ENCODE measurements at regions not wholly inside any gene's neighbourhood (a gene's known extent, or its start where the extent isn't known, plus 50 kb on each side); places are given as distances from the start of the nearest gene placed in this dataset.
"Not testable (repeated sequence)": the region's sequence is repeated elsewhere in the genome, so short reads cannot be mapped to it uniquely, and the experiment has no call there.

DNA sequence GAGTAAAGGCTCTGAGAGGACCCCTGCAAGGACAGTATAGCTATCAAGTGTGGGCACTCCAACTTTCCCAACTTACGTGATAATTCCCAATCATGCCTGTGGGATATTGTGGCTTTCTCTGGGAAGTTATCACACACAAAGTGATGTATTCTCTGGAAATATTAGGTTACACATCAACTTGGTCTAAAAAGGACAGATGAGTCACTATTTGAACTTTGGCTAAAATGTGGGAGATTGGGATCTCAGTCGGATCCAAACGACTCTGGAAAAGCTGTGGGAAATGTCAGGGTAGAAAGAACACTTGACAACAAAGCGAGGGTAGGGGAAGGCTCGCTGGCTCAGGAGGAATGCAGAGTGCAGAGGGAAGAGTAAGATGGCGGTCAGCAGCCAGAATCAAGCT is 1048.9 kb downstream of the BCL11B start:
- no peak for DNase-seq (ENCODE audit: low read depth)
- no peak for TF ChIP-seq CTCF (conservative IDR thresholded peaks at IDR 0.05; ENCODE audit: control insufficient read depth, insufficient read depth, low read depth, low read length)
- H3K4me3 ChIP-seq (ENCODE audit: control insufficient read depth, low read depth, low read length), result no peak overlapping the region

DNA sequence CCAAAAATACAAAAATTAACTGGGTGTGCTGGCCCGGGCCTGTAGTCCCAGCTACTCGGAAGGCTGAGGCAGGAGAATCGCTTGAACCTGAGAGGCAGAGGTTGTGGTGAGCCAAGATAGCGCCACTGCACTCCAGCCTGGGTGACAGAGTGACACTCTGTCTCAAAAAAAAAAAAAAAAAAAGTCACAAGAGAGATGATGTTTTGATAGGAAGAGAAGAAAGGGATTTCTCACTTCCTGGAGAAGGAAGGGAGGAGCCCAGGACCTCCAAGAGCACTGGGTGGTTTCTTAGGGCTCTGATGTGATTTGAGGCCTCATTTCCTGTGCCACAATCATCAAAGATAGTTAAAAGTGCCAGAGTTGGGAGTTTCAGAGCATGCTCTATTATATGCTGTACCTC is 1048.3 kb downstream of the BCL11B start:
- not testable (repeated sequence) for H3K4me3 ChIP-seq (ENCODE audit: control insufficient read depth, low read depth, low read length); DNase-seq (ENCODE audit: low read depth)

GRCh38 chr14:98226411-98226810 is 1045.6 kb downstream of the BCL11B start:
- TF ChIP-seq CTCF (conservative IDR thresholded peaks at IDR 0.05; ENCODE audit: control insufficient read depth, insufficient read depth, low read depth, low read length), result no peak
- DNase-seq (ENCODE audit: low read depth), result no peak
- H3K4me3 ChIP-seq (ENCODE audit: control insufficient read depth, low read depth, low read length), result no peak overlapping the region

DNA sequence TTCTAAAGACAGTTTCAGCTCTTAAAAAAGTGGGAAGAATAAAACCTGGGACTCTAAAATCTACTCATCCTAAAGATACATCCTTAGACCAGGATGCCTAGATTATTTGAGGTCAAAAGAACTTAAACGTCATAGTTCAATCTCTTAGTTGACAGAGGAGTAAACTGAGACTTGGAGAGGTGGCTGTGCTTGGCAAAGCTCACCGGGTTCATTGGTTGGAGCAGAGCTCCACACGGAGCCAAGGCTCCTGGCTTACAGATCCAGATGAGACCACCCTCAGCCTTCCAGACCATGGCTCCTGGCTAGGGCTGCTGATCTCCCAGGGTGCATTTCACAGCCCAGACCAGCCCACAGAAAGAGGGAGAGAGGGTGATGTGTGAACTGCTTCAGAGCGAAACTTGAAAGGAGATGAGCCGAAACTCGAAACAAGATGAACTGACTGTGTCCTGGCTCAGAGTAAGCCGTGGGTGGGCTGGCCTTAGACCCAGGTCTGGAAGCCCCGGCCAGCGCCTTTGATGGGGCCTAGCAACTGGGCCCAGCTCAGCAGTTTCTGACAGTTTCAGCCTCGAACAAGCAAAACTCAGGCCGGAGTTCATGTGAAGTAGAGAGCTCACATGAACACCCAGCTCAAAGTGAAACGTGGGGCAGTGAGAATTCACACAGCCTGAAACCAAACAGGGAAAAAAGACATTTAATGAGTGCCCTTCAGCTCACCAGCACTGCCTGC is 1044.8 kb downstream of the BCL11B start:
- no peak overlapping the region for H3K4me3 ChIP-seq (ENCODE audit: control insufficient read depth, low read depth, low read length)
- DNase-seq (ENCODE audit: low read depth), result no peak
- TF ChIP-seq CTCF (conservative IDR thresholded peaks at IDR 0.05; ENCODE audit: control insufficient read depth, insufficient read depth, low read depth, low read length), result no peak

- no peak overlapping the region for H3K4me3 ChIP-seq (ENCODE audit: control insufficient read depth, low read depth, low read length)
- TF ChIP-seq CTCF (conservative IDR thresholded peaks at IDR 0.05; ENCODE audit: control insufficient read depth, insufficient read depth, low read depth, low read length), result no peak
- no peak for DNase-seq (ENCODE audit: low read depth)
Observed at GRCh38 chr14:98227727-98228111, 1044.3 kb downstream of the BCL11B start.

DNA sequence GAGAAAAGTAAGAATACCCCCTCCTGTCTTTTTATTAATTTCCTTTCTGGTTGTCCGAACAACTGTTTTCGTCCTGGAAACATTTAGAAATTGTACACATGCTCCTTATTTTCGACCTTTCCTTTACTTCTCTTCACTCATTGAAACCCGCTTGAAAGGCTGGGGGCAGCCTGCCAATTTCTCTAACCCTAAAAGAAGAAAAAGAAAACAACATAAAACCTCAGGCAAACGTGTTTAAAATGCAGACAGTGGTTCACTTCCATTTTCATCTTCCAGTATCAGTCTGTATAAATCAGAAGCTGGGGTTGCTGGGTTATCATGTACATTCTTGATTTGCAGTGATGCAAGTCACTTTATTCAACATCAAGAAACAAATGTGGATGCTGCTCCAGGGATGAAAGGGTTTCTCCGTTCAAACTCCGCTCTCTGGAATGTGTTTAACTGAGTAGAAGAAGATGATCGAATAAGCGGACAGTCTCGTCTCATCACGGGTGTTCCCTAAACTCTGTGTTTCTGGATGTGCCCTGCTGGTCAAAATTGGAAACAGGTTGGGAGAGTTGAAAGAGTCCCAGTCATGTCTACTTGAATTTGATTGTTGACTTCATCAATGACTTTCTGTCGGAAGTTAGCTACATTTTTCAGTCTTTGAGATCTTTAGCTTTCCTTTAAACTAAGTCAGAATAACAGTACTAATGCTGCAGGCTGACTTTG is 1042.2 kb downstream of the BCL11B start:
- no peak for DNase-seq (ENCODE audit: low read depth)
- no peak for TF ChIP-seq CTCF (conservative IDR thresholded peaks at IDR 0.05; ENCODE audit: control insufficient read depth, insufficient read depth, low read depth, low read length)
- no peak overlapping the region for H3K4me3 ChIP-seq (ENCODE audit: control insufficient read depth, low read depth, low read length)

GRCh38 chr14:98230411-98230810 is 1041.6 kb downstream of the BCL11B start:
- no peak for TF ChIP-seq CTCF (conservative IDR thresholded peaks at IDR 0.05; ENCODE audit: control insufficient read depth, insufficient read depth, low read depth, low read length)
- DNase-seq (ENCODE audit: low read depth), result no peak
- no peak overlapping the region for H3K4me3 ChIP-seq (ENCODE audit: control insufficient read depth, low read depth, low read length)

Data from fibroblast of mammary gland (primary cell).